HFF-Myc (cell line): ENCODE measurements at regions not wholly inside any gene's neighbourhood (a gene's known extent, or its start where the extent isn't known, plus 50 kb on each side); places are given as distances from the start of the nearest gene placed in this dataset.

Experiments
- DNase-seq: peaks from one replicate; pipeline ENCODE4 v3.0.0-alpha.2; 2011; ENCODE audit warnings: low read depth; ENCODE audit errors: extremely low read depth
- H3K4me3 ChIP-seq: replicated peaks from 2 replicates; pipeline ENCODE4 v1.5.1; 2011; ENCODE audit warnings: low read depth, mild to moderate bottlenecking, control low read depth, low read length
- TF ChIP-seq, protein P1 (sequence below): IDR thresholded peaks from 2 replicates; pipeline ENCODE4 v1.5.1; 2012; ENCODE audit warnings: mild to moderate bottlenecking, low read depth, low read length, control low read depth; ENCODE audit errors: missing control alignments

DNA sequence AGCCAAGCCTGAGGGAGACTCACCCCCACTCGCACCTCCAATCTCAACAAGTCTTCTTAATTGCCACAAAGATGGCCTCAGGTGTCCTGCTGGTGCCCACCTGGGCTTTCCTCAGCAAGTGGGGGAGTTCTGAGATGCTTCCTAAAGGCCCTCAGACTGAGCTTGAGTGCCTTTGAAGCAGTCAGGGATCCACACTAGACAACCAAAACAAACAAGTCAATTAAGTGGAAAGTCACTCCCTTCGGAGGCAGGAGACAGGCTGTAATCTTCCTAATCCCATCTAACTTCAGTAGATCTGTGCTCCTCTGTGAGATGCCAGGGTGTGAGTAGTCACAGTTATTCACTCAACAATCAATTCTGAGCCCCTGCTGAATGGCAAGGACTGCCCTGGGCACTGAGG, 68.3 kb upstream of the SERP2 start:
- no peak for DNase-seq
- H3K4me3 ChIP-seq = no peak overlapping the region
- TF ChIP-seq, protein P1, sequence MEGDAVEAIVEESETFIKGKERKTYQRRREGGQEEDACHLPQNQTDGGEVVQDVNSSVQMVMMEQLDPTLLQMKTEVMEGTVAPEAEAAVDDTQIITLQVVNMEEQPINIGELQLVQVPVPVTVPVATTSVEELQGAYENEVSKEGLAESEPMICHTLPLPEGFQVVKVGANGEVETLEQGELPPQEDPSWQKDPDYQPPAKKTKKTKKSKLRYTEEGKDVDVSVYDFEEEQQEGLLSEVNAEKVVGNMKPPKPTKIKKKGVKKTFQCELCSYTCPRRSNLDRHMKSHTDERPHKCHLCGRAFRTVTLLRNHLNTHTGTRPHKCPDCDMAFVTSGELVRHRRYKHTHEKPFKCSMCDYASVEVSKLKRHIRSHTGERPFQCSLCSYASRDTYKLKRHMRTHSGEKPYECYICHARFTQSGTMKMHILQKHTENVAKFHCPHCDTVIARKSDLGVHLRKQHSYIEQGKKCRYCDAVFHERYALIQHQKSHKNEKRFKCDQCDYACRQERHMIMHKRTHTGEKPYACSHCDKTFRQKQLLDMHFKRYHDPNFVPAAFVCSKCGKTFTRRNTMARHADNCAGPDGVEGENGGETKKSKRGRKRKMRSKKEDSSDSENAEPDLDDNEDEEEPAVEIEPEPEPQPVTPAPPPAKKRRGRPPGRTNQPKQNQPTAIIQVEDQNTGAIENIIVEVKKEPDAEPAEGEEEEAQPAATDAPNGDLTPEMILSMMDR = no peak

DNA sequence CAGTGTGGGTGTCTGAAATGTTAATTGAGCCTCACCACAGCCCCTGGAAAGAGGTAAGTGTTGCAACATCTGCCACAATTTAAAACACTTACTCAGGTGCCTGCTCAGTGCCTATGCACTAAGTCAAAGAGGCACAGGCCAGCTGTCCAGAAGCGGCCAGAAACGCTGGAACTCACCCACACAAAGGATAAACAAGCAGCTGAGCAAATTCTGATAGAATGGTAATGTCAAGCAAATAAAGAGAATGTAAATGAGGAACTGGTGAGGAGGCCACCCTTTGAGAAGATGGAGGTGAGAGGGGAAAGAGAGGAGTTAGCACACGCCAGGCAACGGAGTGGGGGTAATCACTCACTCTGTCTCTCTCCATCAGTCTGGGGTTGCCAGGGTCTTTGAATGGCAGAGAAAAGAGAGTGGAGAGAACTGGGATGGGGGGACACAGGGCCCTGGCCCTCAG, 67.7 kb upstream of the SERP2 start:
- H3K4me3 ChIP-seq = no peak overlapping the region
- TF ChIP-seq, protein P1 = no peak
- no peak for DNase-seq

DNA sequence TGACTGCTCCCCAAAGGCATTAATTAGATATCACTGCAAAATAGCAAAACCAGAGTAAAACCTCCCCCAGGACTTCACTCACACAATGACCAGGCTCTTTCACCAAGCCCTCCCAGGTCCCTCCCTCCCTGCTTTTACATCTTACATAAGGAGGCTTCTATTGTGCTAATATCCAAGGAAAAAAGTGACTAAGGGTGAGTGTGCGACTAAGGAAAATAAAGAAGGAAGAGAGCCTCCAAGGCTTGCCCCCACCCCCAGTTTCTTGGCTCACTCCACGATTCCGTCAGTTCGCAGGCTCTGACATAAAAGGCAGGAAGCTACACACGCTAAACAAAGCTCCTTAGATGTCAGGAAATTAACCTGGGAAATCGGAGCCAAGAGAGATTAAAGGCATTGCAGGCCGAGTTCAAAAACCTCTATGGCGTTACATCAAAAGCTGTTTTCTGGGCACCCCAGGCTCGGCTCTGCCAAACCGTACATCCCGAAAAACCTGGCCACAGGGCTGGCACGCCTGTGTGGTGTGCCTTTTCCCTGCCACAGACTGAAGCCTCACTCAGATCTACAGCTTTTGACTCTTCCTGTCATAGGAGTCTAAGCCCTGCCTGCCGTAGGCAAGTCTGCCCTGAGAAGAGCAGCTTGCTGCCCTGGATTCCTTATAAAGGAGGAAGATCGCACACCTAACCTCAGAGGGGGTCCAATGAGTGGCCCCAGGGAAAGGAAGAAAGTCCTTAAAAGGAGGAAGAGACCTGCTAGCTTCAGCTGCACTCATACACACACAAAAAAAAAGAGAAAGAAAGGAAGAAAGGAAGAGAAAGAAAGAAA, 67.0 kb upstream of the SERP2 start:
- TF ChIP-seq, protein P1 = no peak
- no peak overlapping the region for H3K4me3 ChIP-seq
- DNase-seq = peak; percentile 83

DNA sequence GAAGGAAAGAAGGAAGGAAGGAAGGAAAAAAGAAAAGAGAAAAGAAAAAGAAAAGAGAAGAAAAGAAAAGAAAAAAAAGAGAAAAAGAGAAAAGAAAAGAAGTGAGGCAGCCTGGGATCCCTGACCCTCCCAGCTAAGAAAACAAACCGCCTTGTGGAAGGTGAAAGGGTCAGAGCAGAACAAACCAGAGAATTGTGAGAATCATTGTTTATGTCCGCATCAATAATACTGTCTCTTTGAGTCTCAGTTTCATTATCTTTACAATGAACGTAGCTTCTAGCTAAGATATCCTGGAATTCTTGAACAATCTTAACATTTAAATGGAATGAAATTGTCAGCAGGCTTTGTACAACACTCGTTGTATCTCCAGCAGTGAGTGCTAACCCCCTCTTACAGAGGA, 66.4 kb upstream of the SERP2 start:
- H3K4me3 ChIP-seq = no peak overlapping the region
- TF ChIP-seq, protein P1 = no peak
- DNase-seq = no peak

DNA sequence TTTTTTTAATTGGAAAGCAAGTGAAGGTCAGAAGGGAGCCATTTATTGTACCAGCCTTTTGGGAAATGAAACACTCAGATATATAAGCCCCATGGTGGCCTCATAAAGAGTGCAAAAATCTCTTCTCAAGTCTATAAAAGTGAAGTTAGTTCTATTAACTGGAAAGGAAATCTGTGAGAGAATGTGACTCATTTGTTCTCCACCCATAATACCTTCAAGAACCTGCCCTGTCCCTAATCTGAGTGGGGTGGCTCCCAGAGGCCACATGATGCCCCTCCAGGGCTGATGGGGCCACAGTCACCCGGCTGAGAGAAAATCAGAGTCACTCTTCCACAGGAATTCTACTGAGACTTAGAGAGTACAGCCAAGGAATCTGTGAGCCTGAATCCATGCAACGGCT, 65.8 kb upstream of the SERP2 start:
- no peak for DNase-seq
- H3K4me3 ChIP-seq = no peak overlapping the region
- TF ChIP-seq, protein P1 = no peak

DNA sequence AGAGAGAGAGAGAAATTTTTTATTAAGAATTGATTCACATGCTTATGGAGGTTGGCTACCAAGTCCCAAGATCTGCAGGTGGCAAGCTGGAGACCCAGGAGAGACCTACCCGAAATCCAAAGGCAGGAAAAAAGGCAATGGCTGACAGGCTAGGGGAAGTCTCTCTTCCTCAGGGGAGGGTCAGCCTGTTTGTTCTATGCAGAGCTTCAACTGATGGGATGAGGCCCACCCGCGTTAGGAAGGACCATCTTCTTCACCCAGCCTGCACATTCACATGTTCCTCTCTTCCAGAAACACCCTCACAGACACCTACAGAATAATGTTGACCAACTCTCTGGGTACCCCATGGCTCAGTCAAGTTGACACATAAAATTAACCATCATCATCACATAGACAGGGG, 65.3 kb upstream of the SERP2 start:
- TF ChIP-seq, protein P1 = no peak
- no peak overlapping the region for H3K4me3 ChIP-seq

More for the DNA sequence above, 65.3 kb upstream of the SERP2 start:
- DNase-seq = no peak
